Glutamatergic neuron (in vitro differentiated cells): ENCODE measurements at regions not wholly inside any gene's neighbourhood (a gene's known extent, or its start where the extent isn't known, plus 50 kb on each side); places are given as distances from the start of the nearest gene placed in this dataset.
"Not testable (repeated sequence)": the region's sequence is repeated elsewhere in the genome, so short reads cannot be mapped to it uniquely, and the experiment has no call there.

Experiments used
- DNase-seq: peaks from one replicate; pipeline ENCODE4 v3.0.0; 2022
- H3K27ac Mint-ChIP-seq: one replicate; pipeline ENCODE4 v1.8.0; 2020; ENCODE audit warnings: mild to moderate bottlenecking, mixed read lengths, inconsistent platforms; ENCODE audit not compliant: unreplicated experiment
- H3K27me3 Mint-ChIP-seq: one replicate; pipeline ENCODE4 v1.8.0; 2020; ENCODE audit warnings: mild to moderate bottlenecking, moderate library complexity, mixed read lengths, inconsistent platforms; ENCODE audit not compliant: unreplicated experiment
- H3K36me3 Mint-ChIP-seq: one replicate; pipeline ENCODE4 v1.8.0; 2020; ENCODE audit warnings: mild to moderate bottlenecking, mixed read lengths, inconsistent platforms; ENCODE audit not compliant: unreplicated experiment
- H3K4me1 Mint-ChIP-seq: one replicate; pipeline ENCODE4 v1.8.0; 2020; ENCODE audit warnings: mild to moderate bottlenecking, low read depth, mixed read lengths, inconsistent platforms; ENCODE audit not compliant: unreplicated experiment
- H3K4me3 Mint-ChIP-seq: one replicate; pipeline ENCODE4 v1.8.0; 2020; ENCODE audit warnings: mild to moderate bottlenecking, mixed read lengths, inconsistent platforms; ENCODE audit not compliant: unreplicated experiment
- H3K9me3 Mint-ChIP-seq: one replicate; pipeline ENCODE4 v1.8.0; 2020; ENCODE audit warnings: mild to moderate bottlenecking, moderate library complexity, mixed read lengths, inconsistent platforms; ENCODE audit not compliant: unreplicated experiment
- TF ChIP-seq, protein P1 (sequence below): fragments of 200-600 bp; sonication (generic); IDR thresholded peaks from one replicate; pipeline ENCODE4 v1.5.0; 2021; ENCODE audit not compliant: partially characterized antibody, unreplicated experiment

DNA sequence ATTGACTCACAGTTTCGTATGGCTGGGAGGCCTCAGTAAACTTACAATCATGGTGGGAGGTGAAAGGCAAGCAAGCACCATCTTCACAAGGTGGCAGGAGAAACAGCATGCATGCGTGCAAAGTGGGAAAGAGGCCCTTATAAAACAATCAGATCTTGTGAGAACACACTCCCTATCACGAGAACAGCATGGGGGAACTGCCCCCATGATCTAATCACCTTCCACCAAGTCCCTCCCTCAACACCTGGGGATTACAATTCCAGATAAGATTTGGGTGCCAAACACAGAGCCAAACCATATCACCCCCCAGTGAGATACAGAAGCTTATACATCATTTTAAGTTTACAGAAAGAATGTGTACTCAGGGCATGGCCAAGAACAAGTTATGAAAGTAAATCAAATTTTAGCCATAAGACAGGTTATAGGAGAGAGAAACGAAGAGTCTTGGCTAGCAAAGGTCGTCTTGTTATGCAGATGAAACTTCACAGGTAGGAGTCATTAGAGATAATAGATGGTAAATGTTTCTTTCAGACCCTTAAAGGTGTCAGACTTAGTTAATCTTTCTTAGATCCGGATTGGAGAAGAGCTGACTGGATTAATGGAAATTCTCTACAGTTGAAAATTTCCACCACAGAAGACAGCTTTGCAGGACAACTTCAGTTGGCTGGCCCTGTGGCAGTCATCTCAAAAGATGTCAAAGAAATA lies 79.8 kb upstream of the SEL1L start:
- no peak for DNase-seq
- Mint-ChIP-seq H3K27ac (no peak overlapping the region), H3K27me3 (no peaks in the 10 kb centered on the region), H3K4me1 (no peaks in the 10 kb centered on the region), H3K36me3 (peaks cover 5% of the 10 kb centered on the region), H3K9me3 (no peaks in the 10 kb centered on the region), H3K4me3 (no peak overlapping the region)
- TF ChIP-seq, protein P1, sequence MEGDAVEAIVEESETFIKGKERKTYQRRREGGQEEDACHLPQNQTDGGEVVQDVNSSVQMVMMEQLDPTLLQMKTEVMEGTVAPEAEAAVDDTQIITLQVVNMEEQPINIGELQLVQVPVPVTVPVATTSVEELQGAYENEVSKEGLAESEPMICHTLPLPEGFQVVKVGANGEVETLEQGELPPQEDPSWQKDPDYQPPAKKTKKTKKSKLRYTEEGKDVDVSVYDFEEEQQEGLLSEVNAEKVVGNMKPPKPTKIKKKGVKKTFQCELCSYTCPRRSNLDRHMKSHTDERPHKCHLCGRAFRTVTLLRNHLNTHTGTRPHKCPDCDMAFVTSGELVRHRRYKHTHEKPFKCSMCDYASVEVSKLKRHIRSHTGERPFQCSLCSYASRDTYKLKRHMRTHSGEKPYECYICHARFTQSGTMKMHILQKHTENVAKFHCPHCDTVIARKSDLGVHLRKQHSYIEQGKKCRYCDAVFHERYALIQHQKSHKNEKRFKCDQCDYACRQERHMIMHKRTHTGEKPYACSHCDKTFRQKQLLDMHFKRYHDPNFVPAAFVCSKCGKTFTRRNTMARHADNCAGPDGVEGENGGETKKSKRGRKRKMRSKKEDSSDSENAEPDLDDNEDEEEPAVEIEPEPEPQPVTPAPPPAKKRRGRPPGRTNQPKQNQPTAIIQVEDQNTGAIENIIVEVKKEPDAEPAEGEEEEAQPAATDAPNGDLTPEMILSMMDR, result no peak

DNA sequence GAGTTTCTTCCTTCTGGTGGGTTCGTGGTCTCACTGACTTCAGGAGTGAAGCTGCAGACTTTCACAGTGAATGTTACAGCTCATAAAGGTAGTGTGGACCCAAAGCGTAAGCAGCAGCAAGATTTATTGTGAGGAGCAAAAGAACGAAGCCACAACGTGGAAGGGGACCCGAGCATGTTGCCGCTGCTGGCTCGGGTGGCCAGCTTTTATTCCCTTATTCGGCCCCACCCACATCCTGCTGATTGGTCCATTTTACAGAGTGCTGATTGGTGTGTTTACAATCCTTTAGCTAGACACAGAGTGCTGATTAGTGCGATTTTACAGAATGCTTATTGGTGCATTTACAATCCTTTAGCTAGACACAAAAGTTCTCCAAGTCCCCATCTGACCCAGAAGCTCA lies 80.6 kb upstream of the SEL1L start:
- not testable (repeated sequence) for H3K4me3 Mint-ChIP-seq, H3K36me3 Mint-ChIP-seq, H3K27me3 Mint-ChIP-seq, H3K4me1 Mint-ChIP-seq, H3K9me3 Mint-ChIP-seq, H3K27ac Mint-ChIP-seq, DNase-seq

DNA sequence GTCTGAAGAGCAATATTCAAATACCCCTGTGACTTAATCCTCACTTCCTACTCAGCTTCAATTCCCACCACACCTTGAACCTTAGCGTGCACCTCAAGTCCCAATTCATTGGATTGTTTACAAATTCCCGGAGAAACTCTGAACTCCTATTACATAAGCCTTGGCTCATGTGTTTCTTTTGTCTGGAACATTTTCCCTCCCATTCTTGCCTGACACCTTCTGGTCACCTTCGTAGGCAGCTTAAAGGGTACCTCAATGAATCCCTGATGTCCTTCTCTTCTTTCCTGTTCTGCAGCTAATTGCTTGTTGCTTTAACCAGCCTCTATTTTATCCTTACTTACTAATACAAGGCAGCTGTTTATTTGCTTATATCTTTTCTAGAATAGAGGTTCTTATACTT lies 85.0 kb upstream of the SEL1L start:
- no peaks in the 10 kb centered on the region for H3K9me3 Mint-ChIP-seq
- TF ChIP-seq, protein P1, result no peak
- H3K4me3 Mint-ChIP-seq, result no peak overlapping the region
- H3K36me3 Mint-ChIP-seq, result no peaks in the 10 kb centered on the region
- no peaks in the 10 kb centered on the region for H3K4me1 Mint-ChIP-seq
- H3K27ac Mint-ChIP-seq, result no peak overlapping the region
- H3K27me3 Mint-ChIP-seq, result no peaks in the 10 kb centered on the region
- no peak for DNase-seq

- no peak overlapping the region for H3K27ac Mint-ChIP-seq
- H3K27me3 Mint-ChIP-seq, result no peaks in the 10 kb centered on the region
- no peaks in the 10 kb centered on the region for H3K9me3 Mint-ChIP-seq
- H3K4me3 Mint-ChIP-seq, result no peak overlapping the region
- no peak for DNase-seq
- TF ChIP-seq, protein P1, result no peak
- H3K4me1 Mint-ChIP-seq, result no peaks in the 10 kb centered on the region
- H3K36me3 Mint-ChIP-seq, result peaks cover 6% of the 10 kb centered on the region
Observed at GRCh38 chr14:81619816-81620215, 86.2 kb upstream of the SEL1L start.

GRCh38 chr14:81623771-81624396 lies 90.2 kb upstream of the SEL1L start:
- not testable (repeated sequence) for H3K27ac Mint-ChIP-seq, H3K9me3 Mint-ChIP-seq, H3K36me3 Mint-ChIP-seq, H3K4me3 Mint-ChIP-seq, DNase-seq, H3K27me3 Mint-ChIP-seq
- H3K4me1 Mint-ChIP-seq, result peaks cover 10% of the 10 kb centered on the region

- Mint-ChIP-seq H3K9me3 (no peaks in the 10 kb centered on the region), H3K4me1 (peaks cover 10% of the 10 kb centered on the region), H3K27ac (no peak overlapping the region), H3K27me3 (no peaks in the 10 kb centered on the region), H3K36me3 (peaks cover 6% of the 10 kb centered on the region), H3K4me3 (no peak overlapping the region)
- TF ChIP-seq, protein P1, result peak; percentile 47
- no peak for DNase-seq
Observed at GRCh38 chr14:81625343-81625742, 91.7 kb upstream of the SEL1L start.
